ENCODE measurements at regions not wholly inside any gene's neighbourhood (a gene's known extent, or its start where the extent isn't known, plus 50 kb on each side); places are given as distances from the start of the nearest gene placed in this dataset.
A peak's percentile ranks its signal among the peaks of the same experiment; 100 is the strongest.
"Not testable (repeated sequence)": the region's sequence is repeated elsewhere in the genome, so short reads cannot be mapped to it uniquely, and the experiment has no call there.

- H3K36me3 Mint-ChIP-seq: peaks cover 3 to 4% of the 10 kb centered on the region in 2 donors
- peaks cover 9 to 14% of the 10 kb centered on the region in 2 donors for H3K4me1 Mint-ChIP-seq
- ATAC-seq (replicated peaks) (no peak), DNase-seq (no peak)
- peaks cover 17 to 19% of the 10 kb centered on the region in 2 donors for H3K9me3 Mint-ChIP-seq
- H3K27me3 Mint-ChIP-seq: peaks cover 0 to 17% of the 10 kb centered on the region in 2 donors
- H3K27ac Mint-ChIP-seq: no peak overlapping the region
- no peak overlapping the region for H3K4me3 Mint-ChIP-seq
These were observed 51.1 kb upstream of the PPP2R3B start for GRCh38 chrX:437661-438390.

- Mint-ChIP-seq H3K4me3 (no peak overlapping the region), H3K27me3 (peaks cover 0 to 8% of the 10 kb centered on the region in 2 donors), H3K27ac (no peak overlapping the region), H3K4me1 (peaks cover 9 to 14% of the 10 kb centered on the region in 2 donors), H3K9me3 (peaks cover 17 to 18% of the 10 kb centered on the region in 2 donors), H3K36me3 (peaks cover 0 to 2% of the 10 kb centered on the region in 2 donors)
- DNase-seq (no peak), ATAC-seq (replicated peaks) (no peak)
These were observed 52.5 kb upstream of the PPP2R3B start for GRCh38 chrX:439241-439640.

- Mint-ChIP-seq H3K27me3 (peaks cover 0 to 8% of the 10 kb centered on the region in 2 donors), H3K27ac (no peak overlapping the region), H3K4me1 (peaks cover 9 to 14% of the 10 kb centered on the region in 2 donors), H3K4me3 (no peak overlapping the region), H3K9me3 (peaks cover 17 to 18% of the 10 kb centered on the region in 2 donors), H3K36me3 (peaks cover 0 to 2% of the 10 kb centered on the region in 2 donors)
- DNase-seq (no peak), ATAC-seq (replicated peaks) (no peak)
These were observed 53.0 kb upstream of the PPP2R3B start for GRCh38 chrX:439719-440118.

DNA sequence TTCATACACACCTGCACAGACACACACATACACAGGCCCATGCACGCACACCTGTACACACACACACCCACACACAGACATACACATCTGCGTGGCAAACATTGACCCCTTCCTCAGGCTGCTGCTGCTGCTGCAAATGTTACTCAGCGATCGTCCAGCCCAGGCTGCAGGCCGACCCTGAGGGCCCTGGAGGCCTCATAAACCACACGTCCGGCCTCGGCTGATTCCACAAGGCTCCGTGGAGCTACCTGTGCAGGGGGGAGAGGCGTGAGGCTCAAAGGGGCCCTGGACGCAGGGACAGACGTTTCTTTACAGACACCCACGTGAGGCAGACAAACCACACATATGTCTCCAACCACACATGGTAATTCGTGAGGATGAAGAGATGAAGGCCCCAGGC is 53.9 kb upstream of the PPP2R3B start:
- Mint-ChIP-seq H3K27ac (no peak overlapping the region), H3K27me3 (peaks cover 0 to 8% of the 10 kb centered on the region in 2 donors), H3K4me3 (no peak overlapping the region), H3K36me3 (peaks cover 0 to 2% of the 10 kb centered on the region in 2 donors), H3K4me1 (peaks cover 9 to 14% of the 10 kb centered on the region in 2 donors), H3K9me3 (peaks cover 17 to 18% of the 10 kb centered on the region in 2 donors)
- DNase-seq (no peak), ATAC-seq (replicated peaks) (no peak)

GRCh38 chrX:443536-444210 is 57.0 kb upstream of the PPP2R3B start:
- Mint-ChIP-seq H3K4me3 (no peak overlapping the region), H3K9me3 (peaks cover 10 to 11% of the 10 kb centered on the region in 2 donors), H3K27ac (no peak overlapping the region), H3K4me1 (no peaks in the 10 kb centered on the region), H3K27me3 (no peaks in the 10 kb centered on the region), H3K36me3 (peaks cover 0 to 4% of the 10 kb centered on the region in 2 donors)
- ATAC-seq (replicated peaks): no peak
- no peak for DNase-seq

DNA sequence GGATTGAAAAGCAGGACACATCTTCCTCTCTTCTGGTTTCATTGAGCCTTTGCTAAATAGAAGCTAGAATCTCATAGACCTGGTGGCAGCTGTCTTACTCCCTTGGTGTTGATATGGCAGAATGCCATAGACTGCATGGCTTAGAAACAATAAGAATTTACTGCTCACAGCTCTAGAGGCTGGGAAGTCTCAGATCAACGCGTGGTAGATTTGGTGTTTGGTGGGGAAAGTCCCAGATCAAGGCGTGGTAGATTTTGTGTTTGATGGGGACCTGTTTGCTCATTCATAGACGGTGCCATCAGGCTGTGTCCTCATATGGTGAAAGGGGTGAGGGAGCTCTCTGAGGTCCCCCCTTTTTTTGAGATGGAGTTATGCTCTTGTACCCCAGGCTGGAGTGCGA is 57.6 kb upstream of the PPP2R3B start:
- Mint-ChIP-seq H3K4me3 (no peak overlapping the region), H3K9me3 (peaks cover 10 to 11% of the 10 kb centered on the region in 2 donors), H3K27ac (no peak overlapping the region), H3K36me3 (peaks cover 0 to 4% of the 10 kb centered on the region in 2 donors), H3K27me3 (no peaks in the 10 kb centered on the region), H3K4me1 (no peaks in the 10 kb centered on the region)
- ATAC-seq (replicated peaks) (peak in 1 of 2 donors; percentile 58), DNase-seq (no peak)

GRCh38 chrX:445727-446126 is 59.0 kb upstream of the PPP2R3B start:
- H3K27me3 Mint-ChIP-seq: no peaks in the 10 kb centered on the region
- H3K36me3 Mint-ChIP-seq: peaks cover 0 to 4% of the 10 kb centered on the region in 2 donors

GRCh38 chrX:446245-446644 is 59.5 kb upstream of the PPP2R3B start:
- H3K4me3 Mint-ChIP-seq: no peak overlapping the region
- no peaks in the 10 kb centered on the region for H3K4me1 Mint-ChIP-seq
- H3K27ac Mint-ChIP-seq: no peak overlapping the region

More at GRCh38 chrX:445727-446126, 59.0 kb upstream of the PPP2R3B start:
- ATAC-seq (replicated peaks): no peak
- no peak overlapping the region for H3K27ac Mint-ChIP-seq
- no peaks in the 10 kb centered on the region for H3K4me1 Mint-ChIP-seq
- no peak for DNase-seq
- H3K4me3 Mint-ChIP-seq: no peak overlapping the region
- H3K9me3 Mint-ChIP-seq: peaks cover 0 to 1% of the 10 kb centered on the region in 2 donors

DNA sequence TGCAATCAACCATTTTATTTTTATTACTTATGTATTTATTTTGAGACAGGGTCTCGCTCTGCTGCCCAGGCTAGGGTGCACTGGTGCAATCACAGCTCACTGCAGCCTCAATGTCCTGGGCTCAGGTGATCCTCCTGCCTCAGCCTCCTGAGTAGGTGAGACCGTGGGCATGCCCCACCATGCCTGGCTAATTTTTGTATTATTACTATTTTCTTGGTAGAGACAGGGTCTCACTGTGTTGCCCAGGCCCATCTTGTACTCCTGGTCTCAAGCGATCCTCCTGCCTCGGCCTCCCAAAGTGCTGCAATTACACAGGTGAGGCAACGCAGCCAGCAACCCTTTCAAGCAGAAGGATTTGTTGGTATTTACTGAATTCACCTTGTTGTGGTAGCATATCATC is 60.3 kb upstream of the PPP2R3B start:
- Mint-ChIP-seq H3K27me3 (peaks cover 1 to 2% of the 10 kb centered on the region in 2 donors), H3K4me3 (no peak overlapping the region), H3K4me1 (no peaks in the 10 kb centered on the region), H3K27ac (no peak overlapping the region), H3K36me3 (peaks cover 0 to 2% of the 10 kb centered on the region in 2 donors), H3K9me3 (peaks cover 0 to 1% of the 10 kb centered on the region in 2 donors)
- no peak for DNase-seq
- ATAC-seq (replicated peaks): no peak

More at GRCh38 chrX:446245-446644, 59.5 kb upstream of the PPP2R3B start:
- ATAC-seq (replicated peaks) (no peak), DNase-seq (no peak)
- peaks cover 0 to 1% of the 10 kb centered on the region in 2 donors for H3K9me3 Mint-ChIP-seq
- peaks cover 0 to 4% of the 10 kb centered on the region in 2 donors for H3K36me3 Mint-ChIP-seq
- no peaks in the 10 kb centered on the region for H3K27me3 Mint-ChIP-seq

DNA sequence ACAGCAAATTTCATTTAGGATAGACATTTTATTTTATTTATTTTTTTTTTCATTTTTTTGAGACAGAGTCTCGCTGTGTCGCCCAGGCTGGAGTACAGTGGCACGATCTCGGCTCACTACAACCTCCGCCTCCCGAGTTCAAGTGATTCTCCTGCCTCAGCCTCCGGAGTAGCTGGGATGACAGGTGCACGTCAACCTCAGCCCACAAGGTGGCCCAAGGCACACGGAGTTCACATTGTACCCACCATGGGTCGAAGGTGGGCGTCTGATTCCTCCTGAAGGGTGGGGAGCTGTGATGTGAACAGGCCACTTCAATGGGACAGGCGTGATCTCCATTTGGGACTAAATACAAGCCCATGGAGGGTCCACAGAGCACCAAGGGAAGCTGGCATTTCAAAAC is 65.0 kb upstream of the PPP2R3B start:
- H3K4me3 Mint-ChIP-seq; H3K9me3 Mint-ChIP-seq; H3K36me3 Mint-ChIP-seq; H3K4me1 Mint-ChIP-seq; H3K27ac Mint-ChIP-seq; DNase-seq; ATAC-seq (replicated peaks): not testable (repeated sequence)
- peaks cover 10 to 12% of the 10 kb centered on the region in 2 donors for H3K27me3 Mint-ChIP-seq

- Mint-ChIP-seq H3K4me3 (no peak overlapping the region), H3K36me3 (peaks cover 0 to 2% of the 10 kb centered on the region in 2 donors), H3K27ac (no peak overlapping the region), H3K27me3 (peaks cover 17 to 20% of the 10 kb centered on the region in 2 donors), H3K9me3 (peaks cover 0 to 4% of the 10 kb centered on the region in 2 donors), H3K4me1 (no peaks in the 10 kb centered on the region)
- no peak for ATAC-seq (replicated peaks)
- DNase-seq: no peak
These were observed 65.9 kb upstream of the PPP2R3B start for GRCh38 chrX:452598-452997.

DNA sequence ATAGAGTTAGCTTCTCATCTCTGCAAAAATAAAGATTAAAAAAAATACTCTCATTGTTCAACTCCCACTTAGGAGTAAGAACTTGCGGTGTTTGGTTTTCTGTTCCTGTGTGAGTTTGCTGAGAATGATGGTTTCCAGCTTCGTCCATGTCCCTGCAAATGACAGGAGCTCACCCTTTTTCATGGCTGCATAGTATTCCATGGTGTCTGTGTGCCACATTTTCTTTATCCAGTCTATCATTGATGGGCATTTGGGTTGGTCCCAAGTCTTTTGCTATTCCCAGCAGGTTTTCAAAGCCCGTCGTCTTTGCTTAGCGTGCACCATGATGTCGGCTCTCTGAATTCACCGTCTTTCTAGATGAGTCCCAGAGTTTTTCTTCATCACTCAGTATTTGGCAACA is 67.8 kb upstream of the PPP2R3B start:
- not testable (repeated sequence) for H3K4me3 Mint-ChIP-seq

GRCh38 chrX:455199-455598 is 68.5 kb upstream of the PPP2R3B start:
- no peak for ATAC-seq (replicated peaks)
- no peak for DNase-seq
- Mint-ChIP-seq H3K4me3 (no peak overlapping the region), H3K27ac (no peak overlapping the region), H3K4me1 (no peaks in the 10 kb centered on the region), H3K9me3 (peaks cover 0 to 4% of the 10 kb centered on the region in 2 donors), H3K27me3 (peaks cover 17 to 20% of the 10 kb centered on the region in 2 donors), H3K36me3 (no peaks in the 10 kb centered on the region)

More for the DNA sequence above, 67.8 kb upstream of the PPP2R3B start:
- ATAC-seq (replicated peaks); H3K27ac Mint-ChIP-seq; H3K9me3 Mint-ChIP-seq; H3K4me1 Mint-ChIP-seq; H3K36me3 Mint-ChIP-seq; DNase-seq: not testable (repeated sequence)
- peaks cover 17 to 20% of the 10 kb centered on the region in 2 donors for H3K27me3 Mint-ChIP-seq

DNA sequence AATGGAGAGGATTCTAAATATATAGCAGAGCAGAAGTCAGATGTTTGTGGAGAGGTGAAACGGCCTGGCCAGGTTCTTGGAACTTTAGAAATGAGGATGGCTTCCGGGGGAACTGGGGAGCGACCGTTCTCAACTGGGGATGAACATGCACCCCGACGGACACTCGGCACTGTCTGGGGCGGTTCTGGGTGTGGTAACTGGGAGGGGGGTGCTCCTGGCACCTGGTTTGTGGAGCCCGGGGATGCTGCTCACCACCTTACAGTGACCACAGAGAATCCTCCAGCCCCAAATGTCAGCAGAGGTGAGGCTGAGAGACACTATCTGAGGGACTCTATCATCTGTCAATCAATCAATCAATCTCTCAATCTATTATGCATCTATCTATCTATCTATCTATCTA is 69.0 kb upstream of the PPP2R3B start:
- Mint-ChIP-seq H3K36me3 (no peaks in the 10 kb centered on the region), H3K4me3 (no peak overlapping the region), H3K27me3 (peaks cover 17 to 20% of the 10 kb centered on the region in 2 donors), H3K27ac (no peak overlapping the region), H3K9me3 (peaks cover 0 to 4% of the 10 kb centered on the region in 2 donors), H3K4me1 (no peaks in the 10 kb centered on the region)
- no peak for ATAC-seq (replicated peaks)
- DNase-seq: no peak

DNA sequence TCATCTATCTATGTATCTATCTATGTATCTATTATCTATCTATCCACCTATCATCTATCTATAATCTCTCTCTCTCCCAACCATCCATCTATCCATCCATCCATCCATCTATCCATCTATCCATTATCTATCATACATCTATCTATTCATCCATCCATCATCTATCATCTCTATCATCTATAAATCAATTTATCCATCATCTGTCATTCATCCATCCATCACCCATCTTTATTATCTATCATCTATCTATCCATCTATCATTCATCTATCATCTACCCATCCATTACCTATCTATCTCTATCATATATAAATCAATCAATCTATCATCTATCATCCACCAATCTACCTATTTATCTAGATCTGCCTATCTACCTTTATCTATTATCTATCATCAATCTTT is 69.4 kb upstream of the PPP2R3B start:
- H3K4me3 Mint-ChIP-seq: no peak overlapping the region
- DNase-seq: no peak
- H3K9me3 Mint-ChIP-seq: peaks cover under 1 to 5% of the 10 kb centered on the region in 2 donors
- H3K36me3 Mint-ChIP-seq: no peaks in the 10 kb centered on the region
- H3K27ac Mint-ChIP-seq: no peak overlapping the region
- peaks cover 17 to 20% of the 10 kb centered on the region in 2 donors for H3K27me3 Mint-ChIP-seq
- ATAC-seq (replicated peaks): no peak
- no peaks in the 10 kb centered on the region for H3K4me1 Mint-ChIP-seq
